Mucosa of descending colon (tissue), 3 donors: ENCODE measurements at regions not wholly inside any gene's neighbourhood (a gene's known extent, or its start where the extent isn't known, plus 50 kb on each side); places are given as distances from the start of the nearest gene placed in this dataset.

Experiments
- ATAC-seq: fragments of 200-7000 bp; cut with Tn5 transposase; one replicate; pipeline ENCODE4 v1.9.1; 2020; ENCODE audit warnings: mild to moderate bottlenecking, moderate library complexity
- DNase-seq, 3 donors: peaks; one replicate each; pipeline ENCODE4 v3.0.0-alpha.2; 2020
- H3K36me3 ChIP-seq: fragments of 200-600 bp; one replicate; pipeline ENCODE4 v1.8.0; 2021; ENCODE audit warnings: low read depth, mild to moderate bottlenecking
- H3K4me1 ChIP-seq: fragments of 200-600 bp; one replicate; pipeline ENCODE4 v1.8.0; 2021; ENCODE audit warnings: low read depth, mild to moderate bottlenecking
- H3K4me3 ChIP-seq: fragments of 200-600 bp; one replicate; pipeline ENCODE4 v1.8.0; 2021; ENCODE audit warnings: mild to moderate bottlenecking
- H3K9me3 ChIP-seq: fragments of 200-600 bp; one replicate; pipeline ENCODE4 v1.8.0; 2021; ENCODE audit warnings: mild to moderate bottlenecking
- CTCF ChIP-seq: fragments of 200-600 bp; IDR thresholded peaks from one replicate; pipeline ENCODE4 v1.8.0; 2022; ENCODE audit warnings: antibody characterized with exemption, mild to moderate bottlenecking
- intact Hi-C, 2 donors: fragments of 100-400 bp; cut with DNase I in 1 of 2; cut with micrococcal nuclease in 1 of 2; formaldehyde crosslinking; loops; one replicate each; pipeline versions ENCODE4 v1.11.0 to v1.11.1; 2022; cut with DNase I, micrococcal nuclease
- donor health status: DM: no; HTN: no; CAD: no; lungs with moderate emphysema.
- donor health status: DM: no; HTN: no; CAD: no.
- donor health status: DM: no; HTN: yes; CAD: no.

DNA sequence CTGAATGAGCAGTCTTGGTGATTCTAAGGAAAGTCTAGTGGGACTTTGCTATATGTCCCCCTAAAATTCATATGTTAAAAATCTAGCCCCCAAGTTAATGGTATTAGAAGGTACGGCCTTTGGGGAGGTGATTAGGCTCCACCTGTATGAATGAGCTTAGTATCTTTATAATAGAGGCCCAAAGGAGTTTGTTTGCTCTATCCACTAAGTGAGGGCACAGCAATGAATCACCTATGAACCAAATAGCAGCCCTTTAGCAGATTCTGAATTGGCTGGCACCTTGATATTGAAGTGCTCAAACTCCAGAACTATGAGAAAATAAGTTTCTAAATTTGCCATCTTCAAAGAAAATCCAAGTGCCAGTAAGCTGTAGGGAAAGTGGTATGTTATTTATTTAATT, 187.9 kb downstream of the SUCNR1 start:
- Histone ChIP-seq H3K4me1 (no peaks in the 10 kb centered on the region), H3K36me3 (no peaks in the 10 kb centered on the region), H3K4me3 (no peak overlapping the region), H3K9me3 (no peaks in the 10 kb centered on the region)
- TF ChIP-seq CTCF, result no peak
- ATAC-seq (no peak), DNase-seq (no peak)
- intact Hi-C loops, result no loop called here

GRCh38 chr3:152069871-152070270, 196.4 kb downstream of the SUCNR1 start:
- H3K36me3 ChIP-seq, result no peaks in the 10 kb centered on the region
- DNase-seq, result no peak
- H3K4me3 ChIP-seq, result no peak overlapping the region
- no peaks in the 10 kb centered on the region for H3K4me1 ChIP-seq
- intact Hi-C loops, result loop anchor here (10.0 kb wide), 2 partner anchors 375 to 385 kb away; no protein-coding TSS in a partner anchor
- H3K9me3 ChIP-seq, result peaks cover 3% of the 10 kb centered on the region
- ATAC-seq, result no peak
- no peak for TF ChIP-seq CTCF

DNA sequence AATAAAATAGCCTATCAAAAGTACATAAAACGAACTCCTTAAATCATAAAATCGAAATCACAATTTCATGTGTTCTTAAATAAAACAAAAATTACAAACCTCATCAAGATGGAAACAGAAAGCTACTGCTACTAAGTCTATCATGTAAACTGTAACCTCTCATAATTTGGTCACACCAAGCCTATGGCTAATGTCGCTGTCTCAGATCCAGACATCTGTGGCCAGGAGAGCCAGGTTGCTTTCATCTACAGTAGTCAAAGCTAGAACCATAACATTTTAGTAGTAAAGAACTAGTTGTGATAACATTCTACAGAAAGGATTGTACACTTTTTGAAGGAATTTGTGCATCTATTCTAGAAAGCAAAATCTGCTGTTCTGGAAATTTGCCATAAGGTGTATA, 197.4 kb upstream of the MBNL1 start:
- TF ChIP-seq CTCF, result no peak
- no peak for ATAC-seq
- Histone ChIP-seq H3K36me3 (no peaks in the 10 kb centered on the region), H3K9me3 (peaks cover 3% of the 10 kb centered on the region), H3K4me3 (no peak overlapping the region), H3K4me1 (no peaks in the 10 kb centered on the region)
- intact Hi-C loops, result loop anchor here (10.0 kb wide), 2 partner anchors 373 to 383 kb away; no protein-coding TSS in a partner anchor
- DNase-seq, result no peak

DNA sequence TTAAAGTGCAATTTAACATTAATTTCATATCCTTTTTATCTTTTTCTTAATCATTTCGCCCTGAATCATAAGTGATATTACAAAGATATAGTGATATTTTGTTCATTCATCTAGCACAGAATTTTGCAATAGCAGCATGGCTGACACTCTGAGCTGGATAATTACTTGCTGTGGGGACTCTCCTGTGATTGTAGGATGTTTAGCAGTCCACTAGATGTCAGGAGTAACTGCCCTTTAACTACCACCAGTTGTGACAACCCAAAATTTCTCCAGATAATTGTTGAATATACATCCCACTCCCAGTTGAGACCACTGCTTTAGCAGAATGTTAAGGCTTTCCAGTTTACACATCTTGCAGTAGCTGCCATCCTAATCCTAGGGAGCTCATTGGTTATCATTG, 196.8 kb upstream of the MBNL1 start:
- no peak overlapping the region for H3K4me3 ChIP-seq
- peaks cover 3% of the 10 kb centered on the region for H3K9me3 ChIP-seq
- intact Hi-C loops, result loop anchor here (10.0 kb wide), 2 partner anchors 373 to 383 kb away; no protein-coding TSS in a partner anchor
- TF ChIP-seq CTCF, result peak; percentile 17
- no peak for DNase-seq
- peak; percentile 64 for ATAC-seq
- H3K4me1 ChIP-seq, result no peaks in the 10 kb centered on the region
- H3K36me3 ChIP-seq, result no peaks in the 10 kb centered on the region

- intact Hi-C loops, result loop anchor here (10.0 kb wide), 2 partner anchors 372 to 382 kb away; no protein-coding TSS in a partner anchor
- H3K36me3 ChIP-seq, result no peaks in the 10 kb centered on the region
- H3K4me3 ChIP-seq, result no peak overlapping the region
- TF ChIP-seq CTCF, result no peak
- no peaks in the 10 kb centered on the region for H3K4me1 ChIP-seq
- ATAC-seq, result no peak
- DNase-seq, result no peak
- peaks cover 3% of the 10 kb centered on the region for H3K9me3 ChIP-seq
These were observed 195.5 kb upstream of the MBNL1 start for GRCh38 chr3:152073267-152073666.

DNA sequence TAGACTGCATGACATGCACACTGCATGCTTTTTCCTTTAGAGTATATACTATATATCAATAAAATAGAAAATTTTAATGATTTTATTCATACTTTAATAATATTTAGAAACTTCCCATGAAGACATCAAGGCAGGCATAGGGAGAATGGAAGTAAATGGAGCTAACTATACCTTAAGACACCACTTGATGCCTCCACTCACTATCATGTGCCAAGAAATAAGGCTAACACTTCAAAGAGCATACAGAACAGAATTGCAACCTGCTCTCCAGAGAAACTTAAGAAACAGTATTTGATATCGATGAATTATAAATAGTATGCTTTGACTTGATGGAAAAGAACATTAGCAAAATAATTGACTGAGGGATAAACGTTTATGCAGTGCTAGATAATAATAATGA, 192.6 kb upstream of the MBNL1 start:
- Histone ChIP-seq H3K36me3 (no peaks in the 10 kb centered on the region), H3K9me3 (no peaks in the 10 kb centered on the region), H3K4me1 (no peaks in the 10 kb centered on the region), H3K4me3 (no peak overlapping the region)
- no peak for TF ChIP-seq CTCF
- DNase-seq, result no peak
- intact Hi-C loops, result loop anchor here (10.0 kb wide), 2 partner anchors 369 to 379 kb away; no protein-coding TSS in a partner anchor
- ATAC-seq, result no peak
